ENCODE measurements at regions not wholly inside any gene's neighbourhood (a gene's known extent, or its start where the extent isn't known, plus 50 kb on each side); places are given as distances from the start of the nearest gene placed in this dataset.

GRCh38 chr3:65118912-65119499, 431.2 kb upstream of the ADAMTS9 start:
- no peak for TF ChIP-seq CTCF (IDR thresholded peaks at IDR 0.05)
- TF ChIP-seq POLR2A (IDR thresholded peaks at IDR 0.05): no peak

All from ovary (tissue), 3 donors.